Peyer's patch (tissue), 4 donors: ENCODE measurements at regions not wholly inside any gene's neighbourhood (a gene's known extent, or its start where the extent isn't known, plus 50 kb on each side); places are given as distances from the start of the nearest gene placed in this dataset.

ENCODE experiments used
- CTCF ChIP-seq, 6 experiments: fragments of 450-650 bp in 4 of 6; fragments of 200-600 bp in 2 of 6; sonication (generic) in 1 of 6; IDR thresholded peaks; one replicate each; pipeline ENCODE4 v1.5.1; 2017 to 2019; ENCODE audit warnings: antibody characterized with exemption in 6 of 6, mild to moderate bottlenecking in 3 of 6, moderate library complexity in 1 of 6
- POLR2A ChIP-seq, 2 donors: fragments of 450-650 bp; IDR thresholded peaks; one replicate each; pipeline ENCODE4 v1.5.1; 2017; ENCODE audit warnings: antibody characterized with exemption in 2 of 2, mild to moderate bottlenecking in 2 of 2, moderate library complexity in 2 of 2

DNA sequence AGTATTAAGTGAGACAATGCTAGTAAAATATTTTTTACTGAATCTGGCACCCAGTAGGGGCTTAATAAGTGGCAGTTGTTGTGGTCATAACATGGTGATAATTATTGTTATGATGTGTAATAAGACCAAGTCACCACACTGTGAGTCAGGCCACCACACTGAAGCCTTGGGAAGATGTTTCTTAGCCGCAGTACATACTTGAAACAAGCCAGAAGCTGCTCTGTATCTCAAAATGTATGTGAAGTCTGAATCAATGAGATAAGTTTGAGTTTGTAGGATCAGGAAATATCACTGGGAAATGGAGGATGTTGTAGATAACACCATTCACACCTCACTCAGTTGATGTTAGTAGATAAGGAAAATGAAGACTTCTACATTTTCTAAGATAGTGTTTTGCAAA lies 51.3 kb upstream of the PTPN3 start:
- TF ChIP-seq CTCF (IDR thresholded peaks at IDR 0.05) (no peak), POLR2A (IDR thresholded peaks at IDR 0.05) (no peak)
